GM23248 (cell line): ENCODE measurements at regions not wholly inside any gene's neighbourhood (a gene's known extent, or its start where the extent isn't known, plus 50 kb on each side); places are given as distances from the start of the nearest gene placed in this dataset.

Source experiments
- DNase-seq: peaks from one replicate; pipeline ENCODE4 v3.0.0-alpha.2; 2015
- H2AFZ ChIP-seq: fragments of 200-600 bp; sonication (generic); 2 replicates; pipeline ENCODE4 v1.6.1; 2016; ENCODE audit warnings: antibody characterized with exemption
- H3F3A ChIP-seq: fragments of 200-600 bp; sonication (generic); 2 replicates; pipeline ENCODE4 v1.6.1; 2016; ENCODE audit warnings: mild to moderate bottlenecking, antibody characterized with exemption, mixed run types; ENCODE audit not compliant: insufficient read depth
- H3K27ac ChIP-seq: fragments of 200-600 bp; sonication (generic); 2 replicates; pipeline ENCODE4 v1.5.1; 2016; ENCODE audit warnings: mild to moderate bottlenecking
- H3K27me3 ChIP-seq: fragments of 200-600 bp; sonication (generic); replicated peaks from 2 replicates; pipeline ENCODE4 v1.6.1; 2016; ENCODE audit warnings: mild to moderate bottlenecking; ENCODE audit not compliant: insufficient read depth
- H3K36me3 ChIP-seq: fragments of 200-600 bp; sonication (generic); 2 replicates; pipeline ENCODE4 v1.6.1; 2016; ENCODE audit warnings: low read depth, mild to moderate bottlenecking
- H3K4me1 ChIP-seq: fragments of 200-600 bp; sonication (generic); 2 replicates; pipeline ENCODE4 v1.6.1; 2016; ENCODE audit warnings: mild to moderate bottlenecking; ENCODE audit not compliant: insufficient read depth
- H3K4me2 ChIP-seq: fragments of 200-600 bp; sonication (generic); one replicate; pipeline ENCODE4 v1.6.1; 2016; ENCODE audit warnings: mild to moderate bottlenecking; ENCODE audit not compliant: unreplicated experiment
- H3K4me3 ChIP-seq: fragments of 200-600 bp; sonication (generic); 2 replicates; pipeline ENCODE4 v1.5.1; 2016; ENCODE audit warnings: mild to moderate bottlenecking
- H3K79me2 ChIP-seq: fragments of 200-600 bp; sonication (generic); 2 replicates; pipeline ENCODE4 v1.6.1; 2016; ENCODE audit warnings: mild to moderate bottlenecking; ENCODE audit not compliant: insufficient read depth
- H3K9ac ChIP-seq: fragments of 200-600 bp; sonication (generic); 2 replicates; pipeline ENCODE4 v1.6.1; 2016; ENCODE audit warnings: mild to moderate bottlenecking
- H3K9me2 ChIP-seq: fragments of 200-600 bp; sonication (generic); 2 replicates; pipeline ENCODE4 v1.6.1; 2016; ENCODE audit warnings: mixed run types, mild to moderate bottlenecking, moderate library complexity; ENCODE audit not compliant: insufficient read depth
- H3K9me3 ChIP-seq: fragments of 200-600 bp; sonication (generic); one replicate; pipeline ENCODE4 v1.6.1; 2017; ENCODE audit warnings: low read depth
- H4K20me1 ChIP-seq: fragments of 200-600 bp; sonication (generic); 2 replicates; pipeline ENCODE4 v1.6.0; 2016; ENCODE audit not compliant: insufficient read depth
- EZH2 ChIP-seq: fragments of 200-600 bp; sonication (generic); IDR thresholded peaks from 2 replicates; pipeline ENCODE4 v1.6.1; 2018; ENCODE audit warnings: antibody characterized with exemption, mild to moderate bottlenecking; ENCODE audit not compliant: insufficient read depth, poor library complexity, severe bottlenecking
- EZH2phosphoT487 ChIP-seq: fragments of 200-600 bp; sonication (generic); IDR thresholded peaks from 2 replicates; pipeline ENCODE4 v1.6.1; 2018; ENCODE audit warnings: antibody characterized with exemption, moderate library complexity, mild to moderate bottlenecking, low read depth; ENCODE audit not compliant: insufficient read depth
- WGBS, 2 experiments: methylation state at CpG; one replicate each; pipeline ENCODE4 v1.1.6; 2015 to 2017; ENCODE audit warnings: low lambda C conversion rate in 2 of 2, low coverage in 1 of 2; ENCODE audit errors: missing lambda C conversion rate in 2 of 2; 5-methylcytosine and 5-hydroxymethylcytosine counted together
- in situ Hi-C: fragments of 300-500 bp; cut with MboI; formaldehyde crosslinking; loops from 2 replicates; pipeline ENCODE4 v1.15.0; 2020

DNA sequence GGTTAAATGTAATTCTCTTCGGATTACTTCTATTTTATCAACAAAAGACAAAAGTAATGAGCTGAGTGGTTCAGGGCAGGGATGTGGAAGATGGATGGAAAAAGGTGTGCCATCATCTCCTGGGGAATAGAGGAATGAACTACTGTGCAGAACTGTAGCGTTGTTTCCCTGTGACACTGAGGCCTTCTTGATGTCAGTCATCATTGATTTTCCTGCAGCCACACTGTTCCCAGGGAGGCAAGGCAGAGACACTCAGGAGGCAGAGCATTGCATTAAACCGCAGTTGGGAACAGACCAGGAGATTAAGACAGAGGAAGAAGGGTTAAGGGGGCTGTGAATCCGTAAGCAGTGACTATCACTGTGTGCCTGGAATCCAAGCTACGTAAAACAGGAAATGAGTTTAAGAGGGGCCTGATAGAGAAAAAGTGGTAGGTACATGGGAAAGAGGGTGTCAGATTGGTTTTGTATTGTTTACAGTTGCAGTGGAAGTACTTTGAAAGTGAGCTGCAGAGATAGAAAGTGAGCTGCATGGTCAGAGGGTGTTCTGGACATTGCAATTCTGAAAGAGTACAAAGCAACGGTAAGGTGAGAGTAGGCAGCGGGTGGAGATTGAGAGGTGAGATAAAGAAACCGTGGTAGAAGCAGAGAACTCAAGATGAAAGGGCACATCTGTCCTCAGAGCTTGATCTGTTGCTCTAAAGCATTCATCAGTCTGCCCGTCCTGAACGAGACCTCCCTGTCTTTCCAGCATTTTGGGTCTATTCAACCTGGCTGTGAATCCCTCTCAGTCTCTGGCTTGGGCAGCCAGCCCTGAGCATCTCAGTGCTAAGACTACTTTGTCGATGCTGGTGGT lies 793.4 kb upstream of the CELF4 start:
- WGBS, 2 experiments = 18 to 20% methylated on average over 11 of the region's 11 CpGs
- Histone ChIP-seq H3K9ac (no peak overlapping the region), H2AFZ (no peak overlapping the region), H3K27ac (no peak overlapping the region), H3K79me2 (no peaks in the 10 kb centered on the region), H3K4me2 (no peak overlapping the region), H3F3A (no peaks in the 10 kb centered on the region), H3K4me1 (no peaks in the 10 kb centered on the region), H3K36me3 (no peaks in the 10 kb centered on the region), H3K9me3 (no peaks in the 10 kb centered on the region), H3K27me3 (no peaks in the 10 kb centered on the region), H3K4me3 (no peak overlapping the region), H3K9me2 (no peaks in the 10 kb centered on the region), H4K20me1 (no peaks in the 10 kb centered on the region)
- in situ Hi-C loops = no loop called here
- no peak for DNase-seq
- TF ChIP-seq EZH2 = no peak
- no peak for TF ChIP-seq EZH2phosphoT487

DNA sequence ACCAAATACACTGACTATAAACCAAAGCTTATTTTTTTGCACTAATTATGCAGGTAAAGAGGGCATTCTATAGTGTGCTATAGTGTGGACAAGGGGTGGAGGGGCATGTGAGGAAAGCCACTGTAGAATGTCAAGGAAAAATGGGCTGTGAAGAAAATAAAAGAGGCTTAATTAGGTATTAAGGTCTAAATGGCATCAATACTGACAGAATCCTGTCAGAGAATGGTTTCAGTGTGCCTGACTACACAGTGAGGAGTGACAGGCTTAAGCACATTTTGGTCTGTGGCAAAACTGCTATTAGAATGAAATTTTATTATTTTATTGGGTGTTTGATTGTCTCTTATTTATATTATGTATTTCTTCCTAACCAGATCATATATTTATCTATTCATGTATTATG lies 787.6 kb upstream of the CELF4 start:
- H3K36me3 ChIP-seq = no peaks in the 10 kb centered on the region
- H3F3A ChIP-seq = no peaks in the 10 kb centered on the region
- TF ChIP-seq EZH2 = no peak
- H3K9me2 ChIP-seq = no peaks in the 10 kb centered on the region
- H3K27ac ChIP-seq = no peak overlapping the region
- no peaks in the 10 kb centered on the region for H3K27me3 ChIP-seq
- no peaks in the 10 kb centered on the region for H3K9me3 ChIP-seq
- H3K4me3 ChIP-seq = no peak overlapping the region
- no peaks in the 10 kb centered on the region for H3K79me2 ChIP-seq
- no peak overlapping the region for H2AFZ ChIP-seq
- H3K4me2 ChIP-seq = no peak overlapping the region
- no peak for DNase-seq
- H3K4me1 ChIP-seq = no peaks in the 10 kb centered on the region
- H3K9ac ChIP-seq = no peak overlapping the region
- in situ Hi-C loops = no loop called here
- no peaks in the 10 kb centered on the region for H4K20me1 ChIP-seq

DNA sequence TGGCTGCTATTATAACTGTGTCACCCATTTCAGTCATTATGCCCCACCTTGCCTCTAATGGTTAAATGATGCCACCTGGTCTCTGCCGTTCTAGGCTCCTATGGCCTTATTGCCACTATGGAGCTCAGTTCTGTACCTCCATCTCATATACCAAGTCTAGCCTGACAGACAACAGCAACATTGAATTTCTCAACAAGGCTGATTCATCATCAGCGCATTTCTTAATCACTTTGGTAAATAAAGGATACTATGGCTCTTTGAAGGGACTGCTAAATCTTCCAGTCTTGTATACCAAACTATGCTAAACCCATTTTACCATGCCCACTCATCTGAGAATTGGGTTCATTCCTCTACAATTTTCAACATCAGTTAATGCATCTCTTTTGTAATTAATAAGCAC lies 784.5 kb upstream of the CELF4 start:
- H3K27me3 ChIP-seq = no peaks in the 10 kb centered on the region
- H4K20me1 ChIP-seq = no peaks in the 10 kb centered on the region
- H3K9me3 ChIP-seq = no peaks in the 10 kb centered on the region
- H3F3A ChIP-seq = no peaks in the 10 kb centered on the region
- H3K4me2 ChIP-seq = no peak overlapping the region
- H2AFZ ChIP-seq = no peak overlapping the region
- H3K9me2 ChIP-seq = no peaks in the 10 kb centered on the region
- no peak overlapping the region for H3K27ac ChIP-seq
- H3K9ac ChIP-seq = no peak overlapping the region
- no peak for DNase-seq
- H3K79me2 ChIP-seq = no peaks in the 10 kb centered on the region
- no peaks in the 10 kb centered on the region for H3K36me3 ChIP-seq
- H3K4me1 ChIP-seq = no peaks in the 10 kb centered on the region
- in situ Hi-C loops = no loop called here
- WGBS, 2 experiments = 17 to 26% methylated on average over 2 of the region's 2 CpGs
- TF ChIP-seq EZH2 = no peak
- no peak for TF ChIP-seq EZH2phosphoT487
- H3K4me3 ChIP-seq = no peak overlapping the region

DNA sequence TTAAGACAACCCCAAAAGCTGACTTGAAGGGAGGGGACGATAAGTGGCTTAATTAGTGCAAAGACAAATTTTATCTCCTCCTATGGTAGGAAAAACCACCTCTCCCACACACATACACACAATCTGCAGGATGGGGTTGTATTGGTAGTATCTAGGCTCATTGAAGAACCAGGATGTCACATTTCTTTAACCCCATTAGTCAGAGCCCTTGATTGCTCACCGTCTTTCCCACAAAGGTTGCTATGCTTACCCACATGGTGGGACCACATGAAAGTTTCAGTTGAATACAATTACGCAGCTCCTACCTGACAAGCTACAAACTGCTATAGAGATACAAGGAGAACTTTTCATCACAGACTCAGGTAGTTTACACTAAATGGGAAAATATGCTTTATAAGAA lies 765.0 kb upstream of the CELF4 start:
- Histone ChIP-seq H3K4me2 (no peak overlapping the region), H3K27ac (no peak overlapping the region), H3K27me3 (no peaks in the 10 kb centered on the region), H3K79me2 (no peaks in the 10 kb centered on the region), H3F3A (no peaks in the 10 kb centered on the region), H4K20me1 (no peaks in the 10 kb centered on the region), H3K9ac (no peak overlapping the region), H3K4me1 (no peaks in the 10 kb centered on the region), H3K36me3 (no peaks in the 10 kb centered on the region), H3K9me3 (no peaks in the 10 kb centered on the region), H3K4me3 (no peak overlapping the region), H2AFZ (no peak overlapping the region), H3K9me2 (no peaks in the 10 kb centered on the region)
- in situ Hi-C loops = no loop called here
- no peak for TF ChIP-seq EZH2phosphoT487
- TF ChIP-seq EZH2 = no peak
- 24 to 29% methylated on average over 3 of the region's 3 CpGs for WGBS, 2 experiments
- DNase-seq = no peak

DNA sequence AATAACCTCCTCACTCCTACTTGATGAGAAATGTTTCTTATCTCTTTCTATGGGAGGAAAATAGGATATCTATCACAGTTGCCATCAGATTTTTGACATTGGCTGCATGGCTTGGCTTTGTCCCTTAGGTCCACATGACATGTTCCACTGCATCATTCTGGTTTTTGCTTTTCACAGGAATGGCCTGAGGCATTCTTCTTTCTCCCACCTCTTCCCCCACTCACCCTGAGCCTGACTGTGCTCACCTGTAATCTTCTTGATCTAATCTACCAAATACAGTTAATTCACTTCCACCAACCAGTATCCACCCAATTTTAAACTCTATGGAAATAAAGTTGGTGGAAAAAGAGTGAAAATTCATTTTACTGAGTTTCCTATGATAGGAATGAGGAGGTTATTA lies 763.5 kb upstream of the CELF4 start:
- Histone ChIP-seq H3K9me2 (no peaks in the 10 kb centered on the region), H3F3A (no peaks in the 10 kb centered on the region), H4K20me1 (no peaks in the 10 kb centered on the region), H3K36me3 (no peaks in the 10 kb centered on the region), H3K9ac (no peak overlapping the region), H3K27ac (no peak overlapping the region), H3K9me3 (no peaks in the 10 kb centered on the region), H3K79me2 (no peaks in the 10 kb centered on the region), H3K27me3 (no peaks in the 10 kb centered on the region), H3K4me2 (no peak overlapping the region), H2AFZ (no peak overlapping the region), H3K4me3 (no peak overlapping the region), H3K4me1 (no peaks in the 10 kb centered on the region)
- TF ChIP-seq EZH2phosphoT487 (no peak), EZH2 (no peak)
- DNase-seq = no peak
- in situ Hi-C loops = no loop called here
